ENCODE measurements at regions not wholly inside any gene's neighbourhood (a gene's known extent, or its start where the extent isn't known, plus 50 kb on each side); places are given as distances from the start of the nearest gene placed in this dataset.
A peak's percentile ranks its signal among the peaks of the same experiment; 100 is the strongest.

DNA sequence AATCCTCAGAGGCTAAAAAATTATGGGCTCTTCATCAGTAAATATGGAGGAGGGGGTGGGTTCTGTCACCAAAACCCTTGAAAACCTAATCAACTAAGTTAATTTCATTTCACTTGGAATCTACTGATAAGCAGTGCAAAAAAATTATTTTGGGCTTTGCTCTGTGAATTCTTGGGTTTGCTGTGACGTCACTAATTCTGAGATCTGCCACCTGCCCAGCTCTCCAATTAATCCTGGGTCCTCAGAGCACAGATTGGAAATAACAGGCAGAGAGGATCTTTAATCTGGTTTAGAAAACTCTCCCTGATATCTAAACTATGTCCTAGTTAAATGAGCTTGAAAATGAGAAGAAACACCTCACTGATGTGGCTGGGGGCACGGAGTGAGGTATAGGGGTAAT is 903.2 kb downstream of the AACS start:
- H3K4me3 ChIP-seq (ENCODE audit: low read depth, low read length), result no peak overlapping the region
- no peak for DNase-seq (ENCODE audit: low read depth)
- TF ChIP-seq, protein P1, sequence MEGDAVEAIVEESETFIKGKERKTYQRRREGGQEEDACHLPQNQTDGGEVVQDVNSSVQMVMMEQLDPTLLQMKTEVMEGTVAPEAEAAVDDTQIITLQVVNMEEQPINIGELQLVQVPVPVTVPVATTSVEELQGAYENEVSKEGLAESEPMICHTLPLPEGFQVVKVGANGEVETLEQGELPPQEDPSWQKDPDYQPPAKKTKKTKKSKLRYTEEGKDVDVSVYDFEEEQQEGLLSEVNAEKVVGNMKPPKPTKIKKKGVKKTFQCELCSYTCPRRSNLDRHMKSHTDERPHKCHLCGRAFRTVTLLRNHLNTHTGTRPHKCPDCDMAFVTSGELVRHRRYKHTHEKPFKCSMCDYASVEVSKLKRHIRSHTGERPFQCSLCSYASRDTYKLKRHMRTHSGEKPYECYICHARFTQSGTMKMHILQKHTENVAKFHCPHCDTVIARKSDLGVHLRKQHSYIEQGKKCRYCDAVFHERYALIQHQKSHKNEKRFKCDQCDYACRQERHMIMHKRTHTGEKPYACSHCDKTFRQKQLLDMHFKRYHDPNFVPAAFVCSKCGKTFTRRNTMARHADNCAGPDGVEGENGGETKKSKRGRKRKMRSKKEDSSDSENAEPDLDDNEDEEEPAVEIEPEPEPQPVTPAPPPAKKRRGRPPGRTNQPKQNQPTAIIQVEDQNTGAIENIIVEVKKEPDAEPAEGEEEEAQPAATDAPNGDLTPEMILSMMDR (IDR thresholded peaks at IDR 0.05; ENCODE audit: insufficient read depth, low read length), result no peak

DNA sequence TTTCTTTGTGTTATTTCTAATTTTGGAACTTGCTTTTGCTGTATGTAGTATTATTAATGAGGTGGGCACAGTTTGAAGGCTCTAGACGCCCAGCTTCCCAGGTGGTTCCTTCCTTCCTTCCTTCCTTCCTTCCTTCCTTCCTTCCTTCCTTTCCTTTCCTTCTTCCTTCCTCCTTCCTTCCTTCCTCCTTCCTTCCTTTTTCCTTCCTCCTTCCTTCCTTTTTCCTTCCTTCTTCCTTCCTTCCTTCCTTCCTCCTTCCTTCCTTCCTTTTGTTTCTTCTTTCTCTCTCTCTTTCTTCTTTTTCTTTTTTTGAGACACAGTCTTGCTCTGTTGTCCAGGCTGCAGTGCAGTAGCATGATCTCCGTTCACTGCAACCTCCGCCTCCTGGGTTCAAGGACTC is 906.7 kb downstream of the AACS start:
- TF ChIP-seq, protein P1 (IDR thresholded peaks at IDR 0.05; ENCODE audit: insufficient read depth, low read length), result no peak
- no peak for DNase-seq (ENCODE audit: low read depth)
- H3K4me3 ChIP-seq (ENCODE audit: low read depth, low read length), result no peak overlapping the region

DNA sequence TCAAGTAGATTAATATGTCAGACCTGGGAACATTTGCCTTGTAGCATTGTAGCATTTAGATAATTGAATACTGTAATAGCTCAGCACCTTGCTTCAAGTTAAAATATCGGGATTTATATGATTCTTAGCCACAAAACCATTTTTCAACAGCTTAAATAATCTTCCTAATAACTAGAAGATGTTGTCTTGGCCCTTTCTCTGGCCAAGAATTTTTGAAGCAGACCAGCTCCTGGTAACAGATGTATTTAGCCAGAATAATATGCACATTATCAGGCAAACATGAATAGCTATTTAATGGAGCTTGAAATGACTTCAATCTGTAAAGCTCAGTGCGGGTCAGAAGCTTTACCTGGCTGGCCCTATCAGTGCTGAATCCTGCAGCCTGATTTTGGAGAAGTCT is 913.1 kb downstream of the AACS start:
- no peak for DNase-seq (ENCODE audit: low read depth)

DNA sequence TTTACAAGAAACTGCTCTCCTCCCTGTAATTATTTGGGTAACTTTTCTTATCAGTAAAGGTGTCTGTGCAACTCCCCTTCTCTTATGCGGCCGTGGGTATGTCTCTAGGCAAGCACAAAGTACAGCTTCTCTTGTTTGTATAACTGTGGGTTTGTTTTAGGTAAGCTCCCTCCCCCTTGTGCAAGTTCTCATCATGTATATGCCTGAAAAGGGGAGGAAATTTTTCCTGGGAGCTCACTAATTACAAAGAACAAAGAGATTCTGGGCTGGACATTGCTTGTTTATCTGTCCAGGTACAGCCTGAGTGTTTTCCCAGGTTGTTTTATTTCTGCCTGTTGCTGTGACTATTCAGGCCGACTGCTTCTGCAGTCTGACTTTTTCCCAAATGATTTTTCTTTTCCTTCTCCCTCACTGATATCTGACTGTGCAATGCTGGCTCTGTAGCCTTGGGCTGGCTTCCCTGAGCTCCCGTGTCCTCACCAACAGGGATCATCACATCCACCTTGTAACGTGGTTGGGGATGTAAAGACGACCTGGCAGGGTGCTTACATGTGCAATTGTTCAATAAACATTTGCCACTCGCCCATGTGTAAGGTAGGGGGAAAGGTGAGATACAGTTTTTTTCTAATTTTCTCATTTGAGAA is 916.5 kb downstream of the AACS start:
- no peak for DNase-seq (ENCODE audit: low read depth)
- TF ChIP-seq, protein P1 (IDR thresholded peaks at IDR 0.05; ENCODE audit: insufficient read depth, low read length), result no peak

More for the DNA sequence above, 913.1 kb downstream of the AACS start:
- no peak overlapping the region for H3K4me3 ChIP-seq (ENCODE audit: low read depth, low read length)
- TF ChIP-seq, protein P1 (IDR thresholded peaks at IDR 0.05; ENCODE audit: insufficient read depth, low read length), result no peak

DNA sequence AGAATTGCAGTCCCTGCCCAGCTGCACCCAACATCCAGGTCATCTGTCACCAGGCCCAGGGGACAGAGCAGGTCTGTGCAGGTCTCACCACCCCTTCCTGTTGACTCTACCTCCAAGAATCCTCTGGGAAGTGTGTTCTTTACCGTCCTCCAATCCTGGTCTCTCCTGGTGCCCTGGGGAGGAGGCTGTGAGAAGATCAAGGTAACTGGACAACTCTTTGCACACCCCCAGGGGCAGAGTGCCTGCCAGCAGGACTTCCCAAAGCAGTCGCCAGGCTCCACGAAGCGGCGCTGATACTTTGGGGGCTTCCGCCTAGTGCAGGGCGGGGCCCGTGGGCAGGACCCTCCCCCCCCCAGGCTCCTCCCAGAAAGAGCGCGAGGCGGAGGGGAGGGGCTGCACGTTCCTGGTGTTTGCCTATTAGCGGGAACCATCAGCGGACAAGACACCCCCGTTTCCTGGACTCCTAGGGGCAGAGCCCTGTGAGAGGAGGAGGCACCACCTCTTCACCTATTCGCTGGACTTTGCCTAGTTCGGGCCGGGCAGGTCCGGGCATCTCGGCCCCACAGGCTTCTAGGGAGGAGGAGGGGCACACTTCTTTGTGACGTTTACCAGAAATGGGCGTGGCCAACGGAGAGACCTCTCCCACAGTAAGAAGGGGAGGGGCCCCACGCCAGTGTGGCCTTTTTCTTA is 918.0 kb downstream of the AACS start:
- peak overlapping the region; percentile 55 for H3K4me3 ChIP-seq (ENCODE audit: low read depth, low read length)
- DNase-seq (ENCODE audit: low read depth), result peak; percentile 39
- TF ChIP-seq, protein P1 (IDR thresholded peaks at IDR 0.05; ENCODE audit: insufficient read depth, low read length), result no peak

More for the DNA sequence above, 916.5 kb downstream of the AACS start:
- H3K4me3 ChIP-seq (ENCODE audit: low read depth, low read length), result no peak overlapping the region

DNA sequence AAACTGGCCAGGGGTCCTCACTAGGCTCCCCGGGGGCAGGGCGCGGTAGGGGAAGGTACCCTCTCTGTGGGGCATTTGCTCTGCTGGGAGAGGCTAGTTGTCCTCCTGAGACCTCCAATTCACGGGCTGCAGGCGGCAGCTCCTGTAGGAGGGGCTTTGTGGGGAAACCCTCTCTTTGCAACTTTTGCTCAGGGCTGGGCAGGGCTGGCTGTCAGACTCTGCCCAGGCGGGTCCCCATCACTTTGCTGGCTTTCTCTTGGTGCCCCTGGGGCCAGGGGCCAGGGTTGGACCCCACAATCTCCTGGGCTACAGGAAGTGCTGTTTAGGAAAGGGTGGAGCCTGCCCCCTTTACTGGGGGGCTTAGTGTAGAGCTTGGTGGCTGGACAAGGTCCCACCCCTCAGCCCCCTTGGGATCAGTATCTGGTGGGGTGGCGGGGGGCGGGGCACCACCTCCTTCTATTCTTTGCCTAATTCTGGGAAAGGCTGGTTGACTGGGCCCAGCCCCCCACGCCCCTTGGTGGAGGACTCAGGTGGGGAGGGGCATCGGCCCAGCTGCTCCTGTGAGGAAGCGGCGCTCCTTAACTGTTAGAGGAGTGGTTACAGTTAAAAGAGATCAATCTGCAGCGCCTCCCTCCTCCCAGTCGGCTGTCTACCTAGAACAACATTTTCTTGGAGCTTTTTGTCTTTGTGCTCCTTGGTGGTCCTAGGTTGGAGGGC is 918.7 kb downstream of the AACS start:
- TF ChIP-seq, protein P1 (IDR thresholded peaks at IDR 0.05; ENCODE audit: insufficient read depth, low read length), result no peak
- H3K4me3 ChIP-seq (ENCODE audit: low read depth, low read length), result peak overlapping the region; percentile 55
- DNase-seq (ENCODE audit: low read depth), result no peak

Data from fibroblast of the aortic adventitia (primary cell).